Spleen (tissue), 11 donors: ENCODE measurements at regions not wholly inside any gene's neighbourhood (a gene's known extent, or its start where the extent isn't known, plus 50 kb on each side); places are given as distances from the start of the nearest gene placed in this dataset.

ENCODE experiments used
- DNase-seq: peaks from one replicate; pipeline ENCODE4 v3.0.0-alpha.2; 2020
- H3K27ac ChIP-seq, 8 donors: fragments of 200-600 bp; sonication (generic) in 7 of 8; 1 replicate in 4 of 8; 2 replicates in 4 of 8; pipeline versions ENCODE4 v1.5.0 to v1.8.0; 2016 to 2021; ENCODE audit warnings: inconsistent platforms in 4 of 8, mild to moderate bottlenecking in 4 of 8, moderate library complexity in 1 of 8
- H3K27me3 ChIP-seq, 7 donors: fragments of 200-600 bp; sonication (generic) in 6 of 7; replicated peaks in 1 of 7; 1 replicate in 4 of 7; 2 replicates in 3 of 7; pipeline versions ENCODE4 v1.5.0 to v1.8.0; 2016 to 2021; ENCODE audit warnings: inconsistent platforms in 3 of 7, mild to moderate bottlenecking in 1 of 7
- H3K36me3 ChIP-seq, 6 donors: fragments of 200-600 bp; sonication (generic) in 5 of 6; 1 replicate in 4 of 6; 2 replicates in 2 of 6; pipeline versions ENCODE4 v1.5.0 to v1.8.0; 2016 to 2021; ENCODE audit warnings: inconsistent platforms in 2 of 6
- H3K4me1 ChIP-seq, 6 donors: fragments of 200-600 bp; sonication (generic) in 5 of 6; 1 replicate in 3 of 6; 2 replicates in 3 of 6; pipeline versions ENCODE4 v1.5.0 to v1.8.0; 2016 to 2021; ENCODE audit warnings: inconsistent platforms in 3 of 6
- H3K4me3 ChIP-seq, 8 donors: fragments of 200-600 bp; sonication (generic) in 7 of 8; 1 replicate in 4 of 8; 2 replicates in 4 of 8; pipeline versions ENCODE4 v1.5.0 to v1.8.0; 2016 to 2021; ENCODE audit warnings: inconsistent platforms in 4 of 8, mild to moderate bottlenecking in 4 of 8, moderate library complexity in 2 of 8
- H3K9me3 ChIP-seq, 8 donors: fragments of 200-600 bp; sonication (generic) in 7 of 8; 1 replicate in 4 of 8; 2 replicates in 4 of 8; pipeline versions ENCODE4 v1.5.0 to v1.8.0; 2016 to 2021; ENCODE audit warnings: inconsistent platforms in 4 of 8
- POLR2A ChIP-seq, 3 donors: fragments of 450-650 bp; IDR thresholded peaks; one replicate each; pipeline ENCODE4 v1.5.1; 2017; ENCODE audit warnings: antibody characterized with exemption in 3 of 3, mild to moderate bottlenecking in 1 of 3
- POLR2AphosphoS5 ChIP-seq, 3 donors: sonication (generic); formaldehyde crosslinking; IDR thresholded peaks; one replicate each; pipeline ENCODE4 v1.5.1; 2017; ENCODE audit warnings: antibody characterized with exemption in 3 of 3
- WGBS, 5 donors: extraction: QIAGEN DNeasy Blood & Tissue Kit in 3 of 5; methylation state at CpG; one replicate each; pipeline versions ENCODE4 v1.1.5 to v1.1.7; 2013 to 2018; 5-methylcytosine and 5-hydroxymethylcytosine counted together
- intact Hi-C: fragments of 100-400 bp; cut with DNase I; formaldehyde crosslinking; loops from one replicate; pipeline ENCODE4 v1.15.0; 2023; ENCODE audit warnings: low total_unique reads
- TF ChIP-seq, protein P1 (sequence below), 11 experiments: fragments of 200-600 bp in 7 of 11; fragments of 450-650 bp in 4 of 11; sonication (generic) in 4 of 11; IDR thresholded peaks in 8 of 11; conservative IDR thresholded peaks in 3 of 11; 1 replicate in 7 of 11; 2 replicates in 4 of 11; pipeline versions ENCODE4 v1.4.0 to v1.8.0; 2016 to 2021; ENCODE audit warnings: antibody characterized with exemption in 11 of 11, inconsistent platforms in 4 of 11, mild to moderate bottlenecking in 1 of 11
- donor health status: healthy with polysubstance abuse.
- donor health status: DM: no; HTN: no; CAD: no; lungs with moderate emphysema.
- donor health status: DM: no; HTN: no; CAD: no.
- donor health status: Bipolar disorder and iron deficiency.
- donor health status: healthy.
- donor health status: DM: no; HTN: no; CAD: no.
- donor health status: DM: yes; HTN: yes; CAD: no.

DNA sequence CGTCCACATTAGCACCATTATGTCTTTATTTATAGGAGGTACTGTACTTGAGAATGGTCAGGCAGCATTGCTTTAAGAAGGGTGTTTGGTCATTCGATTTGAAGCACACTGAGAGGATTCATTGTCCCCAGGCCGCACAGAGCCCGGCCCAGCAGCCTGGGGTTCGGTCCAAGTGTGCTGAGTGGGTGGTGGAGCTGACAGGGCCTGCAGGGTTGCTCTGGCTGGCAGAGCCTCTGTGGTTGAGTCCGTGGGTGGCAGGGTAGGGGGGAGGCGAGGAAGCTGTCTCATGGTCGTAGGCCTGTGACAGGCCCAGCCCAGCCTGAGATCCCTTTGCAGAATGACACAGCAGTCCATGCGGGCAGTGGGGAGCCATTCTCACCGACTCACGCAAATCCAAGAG is 227.7 kb upstream of the TOPAZ1 start:
- DNase-seq = no peak
- WGBS, 5 donors = 57 to 72% (median 64%) methylated on average over 8 to 11 of the region's 11 CpGs
- Histone ChIP-seq H3K4me3 (no peak overlapping the region), H3K27ac (no peak overlapping the region), H3K4me1 (no peaks in the 10 kb centered on the region), H3K36me3 (no peaks in the 10 kb centered on the region), H3K27me3 (peaks cover 0 to 43% (median 0%) of the 10 kb centered on the region in 7 donors), H3K9me3 (no peaks in the 10 kb centered on the region)
- TF ChIP-seq POLR2A (IDR thresholded peaks at IDR 0.05) (no peak), POLR2AphosphoS5 (IDR thresholded peaks at IDR 0.05) (no peak)
- TF ChIP-seq, protein P1, sequence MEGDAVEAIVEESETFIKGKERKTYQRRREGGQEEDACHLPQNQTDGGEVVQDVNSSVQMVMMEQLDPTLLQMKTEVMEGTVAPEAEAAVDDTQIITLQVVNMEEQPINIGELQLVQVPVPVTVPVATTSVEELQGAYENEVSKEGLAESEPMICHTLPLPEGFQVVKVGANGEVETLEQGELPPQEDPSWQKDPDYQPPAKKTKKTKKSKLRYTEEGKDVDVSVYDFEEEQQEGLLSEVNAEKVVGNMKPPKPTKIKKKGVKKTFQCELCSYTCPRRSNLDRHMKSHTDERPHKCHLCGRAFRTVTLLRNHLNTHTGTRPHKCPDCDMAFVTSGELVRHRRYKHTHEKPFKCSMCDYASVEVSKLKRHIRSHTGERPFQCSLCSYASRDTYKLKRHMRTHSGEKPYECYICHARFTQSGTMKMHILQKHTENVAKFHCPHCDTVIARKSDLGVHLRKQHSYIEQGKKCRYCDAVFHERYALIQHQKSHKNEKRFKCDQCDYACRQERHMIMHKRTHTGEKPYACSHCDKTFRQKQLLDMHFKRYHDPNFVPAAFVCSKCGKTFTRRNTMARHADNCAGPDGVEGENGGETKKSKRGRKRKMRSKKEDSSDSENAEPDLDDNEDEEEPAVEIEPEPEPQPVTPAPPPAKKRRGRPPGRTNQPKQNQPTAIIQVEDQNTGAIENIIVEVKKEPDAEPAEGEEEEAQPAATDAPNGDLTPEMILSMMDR (IDR thresholded peaks at IDR 0.05 in 8 of 11, conservative IDR thresholded peaks at IDR 0.05 in 3 of 11) = no peak
- intact Hi-C loops = no loop called here

- peaks cover 0 to 47% (median 4%) of the 10 kb centered on the region in 7 donors for H3K27me3 ChIP-seq
- H3K4me1 ChIP-seq = no peaks in the 10 kb centered on the region
- TF ChIP-seq, protein P1 (IDR thresholded peaks at IDR 0.05 in 8 of 11, conservative IDR thresholded peaks at IDR 0.05 in 3 of 11) = no peak
- no peak for TF ChIP-seq POLR2A (IDR thresholded peaks at IDR 0.05)
- TF ChIP-seq POLR2AphosphoS5 (IDR thresholded peaks at IDR 0.05) = no peak
- no peaks in the 10 kb centered on the region for H3K36me3 ChIP-seq
- intact Hi-C loops = no loop called here
- 73 to 92% (median 85%) methylated on average over 3 of the region's 3 CpGs for WGBS, 5 donors
- DNase-seq = no peak
- H3K9me3 ChIP-seq = no peaks in the 10 kb centered on the region
- H3K27ac ChIP-seq = no peak overlapping the region
- H3K4me3 ChIP-seq = no peak overlapping the region
Measured at GRCh38 chr3:44015170-44015569, 226.5 kb upstream of the TOPAZ1 start.

DNA sequence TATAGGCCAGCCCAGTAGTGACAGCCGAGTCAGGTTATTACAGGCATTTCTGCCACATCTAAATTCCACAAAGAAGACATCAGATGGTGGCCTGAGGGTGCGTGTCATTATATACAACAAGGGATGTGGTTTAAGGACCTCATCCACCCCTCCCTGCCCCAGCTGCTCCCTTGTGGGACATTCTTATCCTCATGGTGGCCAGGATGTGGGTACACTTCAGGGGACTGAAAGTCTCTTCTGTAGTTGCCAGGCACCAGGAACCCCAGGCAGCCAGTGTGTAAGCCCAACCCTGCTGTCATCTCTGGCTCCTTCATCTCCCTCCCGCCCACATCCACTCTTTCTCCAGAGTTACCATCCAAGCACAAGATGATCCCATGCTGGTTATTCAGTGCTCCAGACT is 224.9 kb upstream of the TOPAZ1 start:
- Histone ChIP-seq H3K4me1 (peaks cover 1 to 6% (median 4%) of the 10 kb centered on the region in 6 donors), H3K27me3 (peaks cover 0 to 46% (median 11%) of the 10 kb centered on the region in 7 donors), H3K27ac (no peak overlapping the region), H3K4me3 (no peak overlapping the region), H3K9me3 (no peaks in the 10 kb centered on the region), H3K36me3 (no peaks in the 10 kb centered on the region)
- DNase-seq = no peak
- WGBS, 5 donors = 66 to 78% (median 74%) methylated on average over 3 of the region's 3 CpGs
- intact Hi-C loops = no loop called here
- TF ChIP-seq POLR2AphosphoS5 (IDR thresholded peaks at IDR 0.05) = no peak
- TF ChIP-seq, protein P1 (IDR thresholded peaks at IDR 0.05 in 8 of 11, conservative IDR thresholded peaks at IDR 0.05 in 3 of 11) = no peak
- no peak for TF ChIP-seq POLR2A (IDR thresholded peaks at IDR 0.05)

GRCh38 chr3:44018926-44019325 is 222.8 kb upstream of the TOPAZ1 start:
- H3K27ac ChIP-seq = no peak overlapping the region
- no peak for DNase-seq
- H3K36me3 ChIP-seq = no peaks in the 10 kb centered on the region
- intact Hi-C loops = no loop called here
- H3K27me3 ChIP-seq = peaks cover 0 to 52% (median 30%) of the 10 kb centered on the region in 7 donors
- no peak overlapping the region for H3K4me3 ChIP-seq
- WGBS, 5 donors = 90 to 92% (median 90%) methylated on average over 9 of the region's 9 CpGs
- no peak for TF ChIP-seq POLR2AphosphoS5 (IDR thresholded peaks at IDR 0.05)
- peaks cover 6 to 14% (median 12%) of the 10 kb centered on the region in 6 donors for H3K4me1 ChIP-seq
- no peaks in the 10 kb centered on the region for H3K9me3 ChIP-seq

GRCh38 chr3:44019736-44020135 is 221.9 kb upstream of the TOPAZ1 start:
- Histone ChIP-seq H3K27me3 (peaks cover 0 to 58% (median 33%) of the 10 kb centered on the region in 7 donors), H3K4me3 (no peak overlapping the region)
- intact Hi-C loops = no loop called here

More at GRCh38 chr3:44019736-44020135, 221.9 kb upstream of the TOPAZ1 start:
- WGBS, 5 donors = 67 to 82% (median 79%) methylated on average over 7 of the region's 7 CpGs
- Histone ChIP-seq H3K36me3 (no peaks in the 10 kb centered on the region), H3K9me3 (no peaks in the 10 kb centered on the region), H3K27ac (no peak overlapping the region), H3K4me1 (peaks cover 6 to 14% (median 12%) of the 10 kb centered on the region in 6 donors)
- no peak for TF ChIP-seq POLR2A (IDR thresholded peaks at IDR 0.05)
- TF ChIP-seq, protein P1 (IDR thresholded peaks at IDR 0.05 in 8 of 11, conservative IDR thresholded peaks at IDR 0.05 in 3 of 11) = no peak
- no peak for DNase-seq
